Suprapubic skin (tissue), 4 donors: ENCODE measurements at regions not wholly inside any gene's neighbourhood (a gene's known extent, or its start where the extent isn't known, plus 50 kb on each side); places are given as distances from the start of the nearest gene placed in this dataset.

Experiments used
- EP300 ChIP-seq: sonication (generic); formaldehyde crosslinking; IDR thresholded peaks from one replicate; pipeline ENCODE4 v1.6.1; 2017; ENCODE audit warnings: antibody characterized with exemption
- POLR2A ChIP-seq, 2 donors: fragments of 450-650 bp; IDR thresholded peaks; one replicate each; pipeline ENCODE4 v1.6.1; 2017; ENCODE audit warnings: antibody characterized with exemption in 2 of 2, mild to moderate bottlenecking in 2 of 2, moderate library complexity in 2 of 2
- POLR2AphosphoS5 ChIP-seq, 3 donors: sonication (generic); formaldehyde crosslinking; IDR thresholded peaks; one replicate each; pipeline ENCODE4 v1.6.1; 2017; ENCODE audit warnings: antibody characterized with exemption in 3 of 3
- TF ChIP-seq, protein P1 (sequence below), 2 donors: fragments of 200-600 bp in 1 of 2; fragments of 450-650 bp in 1 of 2; sonication (generic) in 1 of 2; IDR thresholded peaks; one replicate each; pipeline ENCODE4 v1.5.1; 2016 to 2019; ENCODE audit warnings: antibody characterized with exemption in 2 of 2, mild to moderate bottlenecking in 1 of 2, moderate library complexity in 1 of 2

DNA sequence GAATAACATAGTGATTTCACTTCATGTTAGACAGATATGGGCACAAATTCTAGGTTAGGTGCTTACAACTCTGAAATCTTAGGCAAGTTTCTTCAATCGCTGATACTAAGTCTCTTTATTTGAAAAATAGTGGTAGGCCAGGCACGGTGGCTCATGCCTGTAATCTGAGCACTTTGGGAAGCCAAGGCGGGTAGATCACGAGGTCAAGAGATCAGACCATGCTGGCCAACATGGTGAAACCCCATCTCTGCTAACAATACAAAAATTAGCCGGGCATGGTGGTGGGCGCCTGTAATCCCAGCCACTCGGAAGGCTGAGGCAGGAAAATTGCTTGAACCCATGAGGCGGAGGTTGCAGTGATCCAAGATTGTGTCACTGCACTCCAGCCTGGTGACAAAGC lies 729.4 kb downstream of the METTL15 start:
- TF ChIP-seq, protein P1, sequence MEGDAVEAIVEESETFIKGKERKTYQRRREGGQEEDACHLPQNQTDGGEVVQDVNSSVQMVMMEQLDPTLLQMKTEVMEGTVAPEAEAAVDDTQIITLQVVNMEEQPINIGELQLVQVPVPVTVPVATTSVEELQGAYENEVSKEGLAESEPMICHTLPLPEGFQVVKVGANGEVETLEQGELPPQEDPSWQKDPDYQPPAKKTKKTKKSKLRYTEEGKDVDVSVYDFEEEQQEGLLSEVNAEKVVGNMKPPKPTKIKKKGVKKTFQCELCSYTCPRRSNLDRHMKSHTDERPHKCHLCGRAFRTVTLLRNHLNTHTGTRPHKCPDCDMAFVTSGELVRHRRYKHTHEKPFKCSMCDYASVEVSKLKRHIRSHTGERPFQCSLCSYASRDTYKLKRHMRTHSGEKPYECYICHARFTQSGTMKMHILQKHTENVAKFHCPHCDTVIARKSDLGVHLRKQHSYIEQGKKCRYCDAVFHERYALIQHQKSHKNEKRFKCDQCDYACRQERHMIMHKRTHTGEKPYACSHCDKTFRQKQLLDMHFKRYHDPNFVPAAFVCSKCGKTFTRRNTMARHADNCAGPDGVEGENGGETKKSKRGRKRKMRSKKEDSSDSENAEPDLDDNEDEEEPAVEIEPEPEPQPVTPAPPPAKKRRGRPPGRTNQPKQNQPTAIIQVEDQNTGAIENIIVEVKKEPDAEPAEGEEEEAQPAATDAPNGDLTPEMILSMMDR (IDR thresholded peaks at IDR 0.05): no peak
- TF ChIP-seq POLR2AphosphoS5 (IDR thresholded peaks at IDR 0.05): no peak
- TF ChIP-seq POLR2A (IDR thresholded peaks at IDR 0.05): no peak
- no peak for TF ChIP-seq EP300
